ENCODE measurements at regions not wholly inside any gene's neighbourhood (a gene's known extent, or its start where the extent isn't known, plus 50 kb on each side); places are given as distances from the start of the nearest gene placed in this dataset.

- TF ChIP-seq CTCF (IDR thresholded peaks at IDR 0.05) (no peak), POLR2A (IDR thresholded peaks at IDR 0.05) (no peak), EP300 (IDR thresholded peaks at IDR 0.05) (no peak)
Observed at GRCh38 chr15:92273723-92274122, 120.0 kb upstream of the ST8SIA2 start.
